HEK293T (cell line): ENCODE measurements at regions not wholly inside any gene's neighbourhood (a gene's known extent, or its start where the extent isn't known, plus 50 kb on each side); places are given as distances from the start of the nearest gene placed in this dataset.

Experiments used
- CTCF ChIA-PET: fragments of 350-600 bp; formaldehyde crosslinking; extraction: SDS; loops from one replicate; lab custom pipeline; 2021; ENCODE audit warnings: antibody characterized with exemption, inconsistent platforms; lab: Yijun Ruan, JAX
- POLR2A ChIA-PET: fragments of 350-600 bp; formaldehyde crosslinking; extraction: SDS; loops from one replicate; lab custom pipeline; 2020; ENCODE audit warnings: antibody characterized with exemption, inconsistent platforms; lab: Yijun Ruan, JAX
- DNase-seq: peaks from one replicate; pipeline ENCODE4 v3.0.0; 2012; ENCODE audit warnings: mixed read lengths; ENCODE audit errors: extremely low spot score
- ARNT ChIP-seq: fragments of 450-650 bp; IDR thresholded peaks from 2 replicates; pipeline ENCODE4 v1.6.1; 2017; ENCODE audit warnings: mild to moderate bottlenecking
- BHLHE40 ChIP-seq: fragments of 450-650 bp; IDR thresholded peaks from 2 replicates; pipeline ENCODE4 v1.6.1; 2016; ENCODE audit warnings: mild to moderate bottlenecking, moderate library complexity, borderline replicate concordance
- CTBP1 ChIP-seq: fragments of 450-650 bp; IDR thresholded peaks from 2 replicates; pipeline ENCODE4 v1.6.1; 2016; ENCODE audit warnings: borderline replicate concordance
- ELF4 ChIP-seq: fragments of 450-650 bp; IDR thresholded peaks from 2 replicates; pipeline ENCODE4 v1.6.1; 2017; ENCODE audit warnings: antibody characterized with exemption
- FOXA1 ChIP-seq: fragments of 450-650 bp; IDR thresholded peaks from 2 replicates; pipeline ENCODE4 v1.6.1; 2016; ENCODE audit warnings: mild to moderate bottlenecking
- FOXK2 ChIP-seq: fragments of 450-650 bp; IDR thresholded peaks from 2 replicates; pipeline ENCODE4 v1.6.1; 2016; ENCODE audit warnings: mild to moderate bottlenecking
- FOXM1 ChIP-seq: fragments of 450-650 bp; IDR thresholded peaks from 2 replicates; pipeline ENCODE4 v1.6.1; 2017; ENCODE audit warnings: mild to moderate bottlenecking, borderline replicate concordance
- HDGF ChIP-seq: fragments of 450-650 bp; IDR thresholded peaks from 2 replicates; pipeline ENCODE4 v1.6.1; 2017; ENCODE audit warnings: antibody characterized with exemption, borderline replicate concordance
- L3MBTL2 ChIP-seq: fragments of 450-650 bp; conservative IDR thresholded peaks from 2 replicates; pipeline ENCODE4 v1.6.1; 2016; ENCODE audit warnings: mild to moderate bottlenecking
- LEF1 ChIP-seq: fragments of 450-650 bp; IDR thresholded peaks from 2 replicates; pipeline ENCODE4 v1.6.1; 2017; ENCODE audit warnings: mild to moderate bottlenecking, borderline replicate concordance
- NFRKB ChIP-seq: fragments of 450-650 bp; IDR thresholded peaks from 2 replicates; pipeline ENCODE4 v1.6.1; 2016; ENCODE audit warnings: mild to moderate bottlenecking, moderate library complexity
- SP1 ChIP-seq: fragments of 450-650 bp; IDR thresholded peaks from 2 replicates; pipeline ENCODE4 v1.6.1; 2017
- SUZ12 ChIP-seq: fragments of 450-650 bp; IDR thresholded peaks from 2 replicates; pipeline ENCODE4 v1.6.1; 2016; ENCODE audit warnings: mild to moderate bottlenecking
- TARDBP ChIP-seq: fragments of 450-650 bp; IDR thresholded peaks from 2 replicates; pipeline ENCODE4 v1.6.1; 2016
- ZNF384 ChIP-seq: fragments of 450-650 bp; IDR thresholded peaks from 2 replicates; pipeline ENCODE4 v1.6.1; 2016
- TF ChIP-seq, protein P1 (sequence below): fragments of 450-650 bp; IDR thresholded peaks from 2 replicates; pipeline ENCODE4 v1.6.1; 2016

- DNase-seq, result no peak
- TF ChIP-seq LEF1 (no peak), ELF4 (no peak), NFRKB (no peak), ARNT (no peak), TARDBP (no peak), SP1 (no peak), HDGF (no peak), L3MBTL2 (no peak), SUZ12 (no peak)
- TF ChIP-seq, protein P1, sequence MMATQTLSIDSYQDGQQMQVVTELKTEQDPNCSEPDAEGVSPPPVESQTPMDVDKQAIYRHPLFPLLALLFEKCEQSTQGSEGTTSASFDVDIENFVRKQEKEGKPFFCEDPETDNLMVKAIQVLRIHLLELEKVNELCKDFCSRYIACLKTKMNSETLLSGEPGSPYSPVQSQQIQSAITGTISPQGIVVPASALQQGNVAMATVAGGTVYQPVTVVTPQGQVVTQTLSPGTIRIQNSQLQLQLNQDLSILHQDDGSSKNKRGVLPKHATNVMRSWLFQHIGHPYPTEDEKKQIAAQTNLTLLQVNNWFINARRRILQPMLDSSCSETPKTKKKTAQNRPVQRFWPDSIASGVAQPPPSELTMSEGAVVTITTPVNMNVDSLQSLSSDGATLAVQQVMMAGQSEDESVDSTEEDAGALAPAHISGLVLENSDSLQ, result no peak
- POLR2A ChIA-PET, result no interaction called here
- CTCF ChIA-PET, result no interaction called here
These were observed 385.7 kb downstream of the USP25 start for GRCh38 chr21:16115461-16115860.

DNA sequence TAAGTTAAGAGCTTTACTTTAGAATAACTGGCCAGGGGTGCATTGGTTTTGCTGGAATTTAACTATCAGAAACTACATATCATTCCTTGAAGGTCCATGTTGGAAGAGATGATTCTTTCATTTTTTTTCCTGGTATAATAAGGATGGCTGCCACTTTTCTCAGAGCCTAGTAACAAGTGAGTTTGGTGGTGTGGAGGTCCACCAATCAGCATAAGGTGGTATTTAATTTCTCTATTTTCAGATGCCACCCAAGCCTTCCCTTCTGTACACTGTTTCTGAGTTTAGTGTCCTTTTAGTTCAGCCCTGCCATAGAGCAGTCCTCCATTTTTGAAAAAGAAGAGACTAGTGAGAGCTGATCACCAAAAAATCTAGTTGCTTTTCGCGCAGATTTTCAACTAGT lies 386.3 kb downstream of the USP25 start:
- TF ChIP-seq NFRKB (no peak), ARNT (no peak), FOXK2 (no peak), TARDBP (no peak), SP1 (no peak), ELF4 (no peak), ZNF384 (no peak), HDGF (no peak)
- POLR2A ChIA-PET, result no interaction called here
- DNase-seq, result no peak
- CTCF ChIA-PET, result no interaction called here

DNA sequence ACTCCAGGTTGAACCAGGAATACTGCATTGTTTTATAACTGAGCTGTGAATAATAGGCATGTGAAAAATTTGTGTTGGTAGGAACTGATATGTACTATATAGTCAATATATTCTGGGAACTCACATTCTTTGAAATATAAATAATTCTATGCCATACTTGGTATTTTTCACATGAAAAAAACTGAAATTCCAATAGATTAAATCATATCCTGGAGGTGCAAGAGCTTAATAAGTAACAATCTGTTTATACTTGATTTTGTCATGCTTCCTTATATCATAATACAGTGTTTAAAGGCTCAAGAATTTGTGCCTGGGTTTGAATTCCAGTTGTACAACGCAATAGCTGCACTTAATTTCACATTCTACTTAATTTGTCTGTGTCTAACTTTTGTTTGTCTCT lies 387.0 kb downstream of the USP25 start:
- no peak for DNase-seq
- CTCF ChIA-PET, result no interaction called here
- POLR2A ChIA-PET, result no interaction called here
- no peak for TF ChIP-seq HDGF
- TF ChIP-seq BHLHE40, result no peak
- TF ChIP-seq CTBP1, result no peak
- no peak for TF ChIP-seq LEF1
- no peak for TF ChIP-seq SUZ12
- no peak for TF ChIP-seq FOXK2
- TF ChIP-seq ARNT, result no peak

- ChIA-PET CTCF (no interaction called here), POLR2A (no interaction called here)
- no peak for TF ChIP-seq SUZ12
- TF ChIP-seq SP1, result no peak
- TF ChIP-seq, protein P1, result no peak
- no peak for TF ChIP-seq BHLHE40
- no peak for TF ChIP-seq FOXK2
- TF ChIP-seq FOXM1, result no peak
- no peak for TF ChIP-seq HDGF
- no peak for TF ChIP-seq FOXA1
- no peak for TF ChIP-seq ELF4
- TF ChIP-seq ARNT, result no peak
- no peak for TF ChIP-seq ZNF384
- TF ChIP-seq CTBP1, result no peak
- DNase-seq, result no peak
These were observed 387.5 kb downstream of the USP25 start for GRCh38 chr21:16117331-16117730.

- CTCF ChIA-PET, result no interaction called here
- TF ChIP-seq FOXM1, result no peak
- no peak for TF ChIP-seq SP1
- no peak for TF ChIP-seq FOXA1
- TF ChIP-seq L3MBTL2, result no peak
- no peak for TF ChIP-seq ZNF384
- TF ChIP-seq, protein P1, result no peak
- TF ChIP-seq SUZ12, result no peak
- no peak for TF ChIP-seq BHLHE40
- TF ChIP-seq TARDBP, result no peak
- TF ChIP-seq FOXK2, result no peak
- no peak for TF ChIP-seq CTBP1
- no peak for TF ChIP-seq LEF1
- TF ChIP-seq ARNT, result no peak
- TF ChIP-seq HDGF, result no peak
- TF ChIP-seq ELF4, result no peak
- no peak for TF ChIP-seq NFRKB
- POLR2A ChIA-PET, result no interaction called here
- DNase-seq, result no peak
These were observed 388.2 kb downstream of the USP25 start for GRCh38 chr21:16117851-16118590.

- TF ChIP-seq, protein P1, result peak; percentile 65
- TF ChIP-seq ZNF384, result no peak; the same call in 1 of the 2 replicates
- ChIA-PET CTCF (no interaction called here), POLR2A (no interaction called here)
- no peak for DNase-seq
These were observed 394.8 kb downstream of the USP25 start for GRCh38 chr21:16124378-16125138.
